H1 (cell line): ENCODE measurements at regions not wholly inside any gene's neighbourhood (a gene's known extent, or its start where the extent isn't known, plus 50 kb on each side); places are given as distances from the start of the nearest gene placed in this dataset.

Experiments
- ATF3 ChIP-seq: IDR thresholded peaks from 2 replicates; pipeline ENCODE4 v1.6.1; 2011; ENCODE audit warnings: low read depth, mild to moderate bottlenecking, low read length; ENCODE audit not compliant: insufficient read depth
- CTCF ChIP-seq, 3 experiments: IDR thresholded peaks; 1 replicate in 2 of 3; 2 replicates in 1 of 3; pipeline versions ENCODE4 v1.5.1 to v1.6.1; 2011; ENCODE audit warnings: low read length in 3 of 3, mild to moderate bottlenecking in 3 of 3, inconsistent platforms in 2 of 3, low read depth in 1 of 3, moderate library complexity in 1 of 3; ENCODE audit not compliant: insufficient read depth in 1 of 3; ENCODE audit errors: control extremely low read depth in 1 of 3
- EZH2 ChIP-seq: fragments of 200-600 bp; sonication (generic); IDR thresholded peaks from 2 replicates; pipeline ENCODE4 v1.7.1; 2012; ENCODE audit warnings: low read depth, mild to moderate bottlenecking, moderate library complexity, low read length, inconsistent platforms; ENCODE audit not compliant: severe bottlenecking
- MAFK ChIP-seq: IDR thresholded peaks from 2 replicates; pipeline ENCODE4 v1.6.1; 2012; ENCODE audit warnings: low read depth, mild to moderate bottlenecking, improper control_type of control experiment, low read length
- POLR2A ChIP-seq, 2 experiments: IDR thresholded peaks; 1 replicate in 1 of 2; 2 replicates in 1 of 2; pipeline ENCODE4 v1.6.1; 2011; ENCODE audit warnings: low read depth in 2 of 2, low read length in 2 of 2, mild to moderate bottlenecking in 2 of 2; ENCODE audit errors: control extremely low read depth in 1 of 2
- POLR2AphosphoS5 ChIP-seq: IDR thresholded peaks from 2 replicates; pipeline ENCODE4 v1.6.1; 2011; ENCODE audit warnings: low read depth, low read length
- RAD21 ChIP-seq, 2 experiments: IDR thresholded peaks in 1 of 2; conservative IDR thresholded peaks in 1 of 2; 2 replicates each; pipeline ENCODE4 v1.6.1; 2011; ENCODE audit warnings: low read depth in 2 of 2, low read length in 2 of 2, improper control_type of control experiment in 1 of 2, inconsistent platforms in 1 of 2, mild to moderate bottlenecking in 1 of 2, moderate library complexity in 1 of 2
- RFX5 ChIP-seq: IDR thresholded peaks from 2 replicates; pipeline ENCODE4 v1.6.1; 2011; ENCODE audit warnings: low read depth, low read length, improper control_type of control experiment, borderline replicate concordance

GRCh38 chr4:128480945-128481344, 193.3 kb upstream of the PGRMC2 start:
- TF ChIP-seq CTCF (IDR thresholded peaks at IDR 0.05; ENCODE audit: control extremely low read depth in 1 of 3, insufficient read depth in 1 of 3, low read depth in 1 of 3, low read length in 3 of 3) (no peak), POLR2AphosphoS5 (no peak), RAD21 (IDR thresholded peaks at IDR 0.05 in 1 of 2, conservative IDR thresholded peaks at IDR 0.05 in 1 of 2; ENCODE audit: low read depth in 2 of 2, low read length in 2 of 2) (no peak), EZH2 (no peak), MAFK (no peak), RFX5 (no peak), POLR2A (IDR thresholded peaks at IDR 0.05; ENCODE audit: control extremely low read depth in 1 of 2, low read depth in 2 of 2, low read length in 2 of 2) (no peak), ATF3 (no peak)
